Activated CD8-positive, alpha-beta memory T cell treated with anti-CD3 and anti-CD28 coated beads, Interleukin-2, amount 50 U/mL, for 4 hours (primary cell): ENCODE measurements at regions not wholly inside any gene's neighbourhood (a gene's known extent, or its start where the extent isn't known, plus 50 kb on each side); places are given as distances from the start of the nearest gene placed in this dataset.

Experiments used
- DNase-seq: peaks from one replicate; pipeline ENCODE4 v3.0.0-alpha.2; 2020

GRCh38 chr10:113379091-113379490 lies 173.8 kb upstream of the HABP2 start:
- no peak for DNase-seq

GRCh38 chr10:113381416-113381815 lies 171.4 kb upstream of the HABP2 start:
- no peak for DNase-seq

DNA sequence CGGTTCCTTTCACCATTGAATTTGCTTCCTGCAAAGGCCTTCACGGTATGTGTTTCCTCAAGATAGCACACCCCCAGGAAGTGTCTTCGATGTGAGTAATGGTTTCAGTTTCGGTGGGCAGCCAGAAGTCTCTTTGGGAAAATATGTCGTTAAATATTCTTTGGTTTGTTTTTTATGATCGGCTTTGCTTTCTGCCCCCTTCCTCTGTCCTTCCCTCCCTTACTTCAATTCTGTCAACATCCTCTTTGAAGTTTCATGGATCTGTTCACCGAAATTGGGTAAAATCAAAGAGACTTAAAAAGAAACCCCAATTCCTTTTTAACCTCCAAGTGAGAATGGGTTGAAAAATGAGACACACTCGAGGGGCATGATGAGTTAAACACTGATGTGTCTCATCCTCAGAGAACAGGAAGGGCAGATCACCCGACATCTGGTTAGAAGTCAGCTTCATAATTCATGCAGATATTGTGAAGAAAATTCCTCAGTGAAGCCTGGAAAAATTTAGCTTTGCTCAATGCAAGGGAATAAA lies 170.8 kb upstream of the HABP2 start:
- no peak for DNase-seq

DNA sequence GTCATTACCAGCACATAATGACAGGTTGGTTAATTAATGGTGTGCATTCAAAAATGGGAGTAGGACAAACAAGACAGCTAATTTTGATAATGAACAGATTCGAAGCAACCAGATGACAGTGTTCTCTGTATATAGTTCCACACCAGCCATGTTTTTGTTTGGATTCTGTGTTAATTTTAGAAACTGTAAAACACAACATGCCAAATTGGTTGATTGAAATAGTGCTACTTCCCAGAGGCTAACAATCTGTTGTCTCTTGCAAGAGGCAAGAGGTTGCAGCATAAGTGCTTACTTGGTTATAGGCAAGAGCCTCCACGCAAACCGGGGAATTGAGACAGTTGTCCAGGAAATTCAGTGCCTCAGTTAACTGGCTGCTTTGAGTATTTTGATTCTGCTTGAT lies 170.2 kb upstream of the HABP2 start:
- DNase-seq, result no peak

- no peak for DNase-seq
Observed at GRCh38 chr10:113384181-113384580, 168.7 kb upstream of the HABP2 start.

GRCh38 chr10:113385021-113385999 lies 167.5 kb upstream of the HABP2 start:
- peak; percentile 49 for DNase-seq

DNA sequence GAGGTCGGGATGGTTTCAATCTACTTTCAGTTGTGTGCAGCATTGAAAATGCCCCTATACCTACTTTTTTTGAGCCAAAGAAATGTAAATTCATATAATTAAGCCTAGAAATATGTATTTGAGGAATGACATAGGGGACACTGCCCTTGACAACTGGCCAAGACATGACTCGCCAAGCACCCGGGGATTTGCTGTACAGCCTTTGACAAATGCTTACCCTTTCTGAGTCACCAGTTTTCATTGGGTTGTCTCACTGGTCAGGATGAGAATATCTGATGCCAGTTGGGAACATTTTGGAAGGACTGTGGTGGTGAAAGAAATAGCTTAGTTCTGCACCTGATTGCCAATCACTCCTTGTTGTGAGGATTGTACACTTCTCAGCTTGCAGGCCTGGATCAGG lies 166.8 kb upstream of the HABP2 start:
- no peak for DNase-seq

- no peak for DNase-seq
Observed at GRCh38 chr10:113389969-113390368, 162.9 kb upstream of the HABP2 start.

GRCh38 chr10:113390896-113391295 lies 162.0 kb upstream of the HABP2 start:
- DNase-seq, result no peak

DNA sequence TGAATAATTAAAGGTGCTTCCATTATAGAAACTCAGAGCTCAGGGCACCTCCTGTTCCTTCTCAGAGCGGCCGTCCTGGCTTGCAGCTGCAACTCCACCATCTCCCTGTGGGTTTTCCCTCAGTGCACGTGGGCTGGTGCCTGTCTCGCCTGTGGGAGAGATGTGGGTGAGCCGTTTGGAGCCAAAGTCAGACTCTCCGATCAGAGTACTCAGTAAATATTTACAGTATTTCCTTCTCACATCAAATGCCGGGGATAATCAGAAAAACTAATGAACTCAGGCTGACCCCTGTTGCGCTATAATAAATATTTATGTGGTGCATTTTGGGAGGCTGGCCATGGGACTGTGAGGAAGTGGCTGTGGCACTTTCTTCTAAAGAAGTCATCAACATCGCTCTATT lies 155.8 kb upstream of the HABP2 start:
- DNase-seq, result no peak

GRCh38 chr10:113399065-113399464 lies 153.8 kb upstream of the HABP2 start:
- no peak for DNase-seq

- no peak for DNase-seq
Observed at GRCh38 chr10:113402602-113403001, 150.3 kb upstream of the HABP2 start.

- DNase-seq, result no peak
Observed at GRCh38 chr10:113407218-113407617, 145.6 kb upstream of the HABP2 start.

- DNase-seq, result no peak
Observed at GRCh38 chr10:113409175-113409574, 143.7 kb upstream of the HABP2 start.

- DNase-seq, result no peak
Observed at GRCh38 chr10:113410618-113411017, 142.2 kb upstream of the HABP2 start.

GRCh38 chr10:113411456-113411855 lies 141.4 kb upstream of the HABP2 start:
- no peak for DNase-seq

DNA sequence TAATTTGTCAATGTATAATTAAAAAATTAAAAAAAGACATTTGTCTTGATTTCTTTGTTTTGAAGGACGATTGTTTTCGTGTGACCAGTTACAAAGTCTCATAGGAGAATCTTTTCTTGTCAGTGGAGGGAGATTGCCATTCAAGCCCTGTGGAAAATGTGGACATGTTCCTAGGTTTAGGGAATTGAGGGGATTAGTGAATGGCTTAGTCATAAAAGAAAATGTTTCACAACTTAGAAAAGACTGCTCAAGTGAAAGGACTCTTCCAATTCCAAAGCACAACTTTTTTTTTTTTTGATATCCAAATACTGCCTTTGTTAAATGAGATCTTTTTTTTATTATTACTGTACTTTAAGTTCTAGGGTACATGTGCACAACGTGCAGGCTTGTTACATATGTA lies 140.7 kb upstream of the HABP2 start:
- DNase-seq, result no peak

DNA sequence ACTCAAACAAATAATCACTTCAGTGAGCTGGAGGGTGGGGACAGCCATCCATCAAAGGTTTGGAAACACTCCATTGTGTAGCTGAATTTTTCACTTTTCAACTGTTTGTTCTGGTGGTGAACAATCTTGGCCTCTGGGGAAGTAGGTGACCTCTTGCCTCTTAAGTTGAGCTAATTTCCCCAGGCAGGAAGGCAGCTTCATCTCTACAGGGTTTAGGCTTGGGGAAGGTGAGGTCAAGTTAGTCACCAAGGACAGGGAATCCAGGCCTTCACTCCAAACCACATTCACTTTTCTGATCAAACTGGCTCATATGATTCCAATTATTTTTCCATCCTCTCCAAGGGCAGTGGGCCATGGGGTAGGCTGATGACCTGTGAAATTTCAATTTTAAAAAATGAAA lies 138.3 kb upstream of the HABP2 start:
- DNase-seq, result no peak

- DNase-seq, result no peak
Observed at GRCh38 chr10:113415246-113415645, 137.6 kb upstream of the HABP2 start.

GRCh38 chr10:113420057-113420732 lies 132.7 kb upstream of the HABP2 start:
- DNase-seq, result no peak

DNA sequence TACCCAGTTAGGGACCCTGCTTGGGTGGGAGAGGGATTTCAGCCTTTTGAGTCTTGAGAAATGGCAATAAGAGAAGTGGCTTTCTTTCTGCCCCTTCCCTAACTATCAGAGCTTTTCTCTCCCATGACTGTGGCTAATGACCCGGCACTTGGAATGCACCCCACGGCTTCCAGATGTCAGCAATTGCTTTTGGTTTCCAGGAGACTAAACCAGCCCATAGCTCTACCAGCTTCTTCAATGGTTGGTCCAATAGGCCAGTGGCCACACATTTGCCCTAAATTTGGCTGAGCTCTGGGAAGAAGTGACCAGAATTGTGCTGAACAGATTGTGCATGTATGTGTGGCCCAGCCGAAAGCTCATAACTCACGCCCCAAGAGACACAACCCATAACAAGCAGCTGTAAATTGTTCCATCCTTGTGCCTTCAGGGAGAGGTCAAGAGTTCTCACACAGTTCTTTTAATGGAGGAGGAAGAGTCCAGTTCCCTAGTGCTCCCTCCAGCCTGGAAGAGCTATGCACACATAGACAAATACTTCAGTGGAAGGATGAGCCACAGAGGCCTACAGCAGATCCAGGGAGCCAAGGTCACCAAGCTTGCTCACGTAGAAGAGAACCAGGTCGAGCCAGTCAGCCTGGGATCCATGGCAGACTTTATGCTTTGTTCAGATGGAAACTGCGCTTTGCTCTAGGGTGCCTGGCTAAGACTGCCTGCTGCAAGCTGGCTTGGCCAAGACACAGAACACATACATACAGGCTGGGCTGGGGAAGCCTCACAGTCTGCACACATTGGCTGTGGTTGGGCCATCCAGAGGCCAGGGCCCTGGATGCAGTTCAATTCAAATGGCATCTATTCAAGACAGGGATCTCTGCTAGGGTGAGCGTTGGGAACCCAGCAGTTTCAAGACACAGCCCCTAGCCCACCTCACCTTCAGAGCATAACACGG lies 131.8 kb upstream of the HABP2 start:
- DNase-seq, result no peak

DNA sequence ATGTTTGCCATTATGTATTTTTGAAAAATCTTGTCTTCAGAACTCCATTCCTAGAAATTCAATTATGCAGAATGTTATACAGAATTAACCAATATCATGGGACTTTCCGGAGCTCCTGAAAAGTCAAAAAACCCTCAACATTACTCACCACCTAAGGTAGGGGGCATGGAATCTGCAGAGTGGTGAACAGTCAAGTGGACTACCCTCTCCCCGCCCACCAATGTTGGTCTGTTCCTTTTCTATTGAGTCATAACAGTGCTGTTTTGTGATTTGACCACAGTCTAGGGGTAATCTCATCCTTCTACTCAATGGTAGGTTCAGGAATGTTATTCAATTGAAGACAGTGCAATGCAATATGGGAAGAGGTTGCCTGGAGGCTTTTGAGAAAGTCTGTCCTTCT lies 130.5 kb upstream of the HABP2 start:
- DNase-seq, result no peak
